Neural cell (in vitro differentiated cells): ENCODE measurements at regions not wholly inside any gene's neighbourhood (a gene's known extent, or its start where the extent isn't known, plus 50 kb on each side); places are given as distances from the start of the nearest gene placed in this dataset.

Source experiments
- H2AFZ ChIP-seq: fragments of 200-600, 300-800 bp; sonication (generic), shearing (Covaris generic); 2 replicates; pipeline ENCODE4 v1.6.0; 2014; ENCODE audit warnings: low read depth, mild to moderate bottlenecking, antibody characterized with exemption, low read length, moderate library complexity
- H3F3A ChIP-seq: fragments of 200-600 bp; shearing (Covaris generic); 2 replicates; pipeline ENCODE4 v1.6.1; 2016; ENCODE audit warnings: mild to moderate bottlenecking, moderate library complexity, mixed read lengths, antibody characterized with exemption, low read length; ENCODE audit not compliant: insufficient read depth, poor library complexity, severe bottlenecking
- H3K27ac ChIP-seq: fragments of 200-600, 300-800 bp; sonication (generic), shearing (Covaris generic); 2 replicates; pipeline ENCODE4 v1.5.1; 2014; ENCODE audit warnings: mild to moderate bottlenecking, low read length, moderate library complexity
- H3K27me3 ChIP-seq: fragments of 300-800, 200-600 bp; sonication (generic), shearing (Covaris generic); 2 replicates; pipeline ENCODE4 v1.6.0; 2014; ENCODE audit warnings: mild to moderate bottlenecking, low read depth, low read length, moderate library complexity; ENCODE audit not compliant: insufficient read depth
- H3K36me3 ChIP-seq: fragments of 300-800, 200-600 bp; sonication (generic), shearing (Covaris generic); 2 replicates; pipeline ENCODE4 v1.5.1; 2014; ENCODE audit warnings: mild to moderate bottlenecking, antibody characterized with exemption, low read length, moderate library complexity; ENCODE audit not compliant: insufficient read depth
- H3K4me2 ChIP-seq: fragments of 300-800, 200-600 bp; sonication (generic), shearing (Covaris generic); 2 replicates; pipeline ENCODE4 v1.6.0; 2014; ENCODE audit warnings: mild to moderate bottlenecking, low read length
- H3K4me3 ChIP-seq: fragments of 300-800, 200-600 bp; sonication (generic), shearing (Covaris generic); 2 replicates; pipeline ENCODE4 v1.5.1; 2014; ENCODE audit warnings: mild to moderate bottlenecking, low read length, moderate library complexity
- H3K79me2 ChIP-seq: fragments of 200-600 bp; shearing (Covaris generic); replicated peaks from 2 replicates; pipeline ENCODE4 v1.6.0; 2014; ENCODE audit warnings: mild to moderate bottlenecking, low read length, moderate library complexity; ENCODE audit not compliant: insufficient read depth
- H3K9ac ChIP-seq: fragments of 300-800, 200-600 bp; sonication (generic), shearing (Covaris generic); 2 replicates; pipeline ENCODE4 v1.6.1; 2016; ENCODE audit warnings: mild to moderate bottlenecking, low read length, mixed read lengths
- H3K9me2 ChIP-seq: fragments of 200-600 bp; shearing (Covaris generic); 2 replicates; pipeline ENCODE4 v1.6.1; 2016; ENCODE audit warnings: mild to moderate bottlenecking, low read length, mixed read lengths; ENCODE audit not compliant: insufficient read depth
- H3K9me3 ChIP-seq: fragments of 200-600, 300-800 bp; sonication (generic), shearing (Covaris generic); 2 replicates; pipeline ENCODE4 v1.6.1; 2016; ENCODE audit warnings: mild to moderate bottlenecking, mixed run types, low read length, moderate library complexity, mixed read lengths
- H4K20me1 ChIP-seq: fragments of 200-600 bp; shearing (Covaris generic); 2 replicates; pipeline ENCODE4 v1.6.1; 2016; ENCODE audit warnings: mild to moderate bottlenecking, mixed run types; ENCODE audit not compliant: insufficient read depth
- CTCF ChIP-seq: fragments of 450-650 bp; IDR thresholded peaks from 2 replicates; pipeline ENCODE4 v1.5.1; 2014; ENCODE audit warnings: antibody characterized with exemption, mild to moderate bottlenecking, moderate library complexity; ENCODE audit not compliant: poor library complexity, severe bottlenecking
- EP300 ChIP-seq: fragments of 450-650 bp; conservative IDR thresholded peaks from 2 replicates; pipeline ENCODE4 v1.6.1; 2014; ENCODE audit warnings: antibody characterized with exemption, mild to moderate bottlenecking, moderate library complexity; ENCODE audit not compliant: poor library complexity, severe bottlenecking
- EZH2 ChIP-seq: fragments of 200-600, 300-800 bp; shearing (Covaris generic), sonication (generic); IDR thresholded peaks from 2 replicates; pipeline ENCODE4 v1.6.1; 2014; ENCODE audit warnings: antibody characterized with exemption, low read length, borderline replicate concordance, mild to moderate bottlenecking; ENCODE audit not compliant: insufficient read depth, poor library complexity, severe bottlenecking
- MXI1 ChIP-seq: fragments of 450-650 bp; conservative IDR thresholded peaks from 2 replicates; pipeline ENCODE4 v1.6.1; 2014; ENCODE audit warnings: antibody characterized with exemption, mild to moderate bottlenecking; ENCODE audit not compliant: poor library complexity, severe bottlenecking
- POLR2AphosphoS5 ChIP-seq: IDR thresholded peaks from 2 replicates; pipeline ENCODE4 v1.6.1; 2012
- RAD21 ChIP-seq: fragments of 450-650 bp; conservative IDR thresholded peaks from 2 replicates; pipeline ENCODE4 v1.6.1; 2014; ENCODE audit warnings: antibody characterized with exemption, mild to moderate bottlenecking, moderate library complexity
- REST ChIP-seq: IDR thresholded peaks from 2 replicates; pipeline ENCODE4 v1.6.1; 2012; ENCODE audit warnings: borderline replicate concordance
- SMC3 ChIP-seq: fragments of 450-650 bp; conservative IDR thresholded peaks from 2 replicates; pipeline ENCODE4 v1.6.1; 2014; ENCODE audit warnings: antibody characterized with exemption, mild to moderate bottlenecking, moderate library complexity; ENCODE audit not compliant: poor library complexity
- TAF1 ChIP-seq: IDR thresholded peaks from 2 replicates; pipeline ENCODE4 v1.6.1; 2012; ENCODE audit warnings: low read depth

- Histone ChIP-seq H3K4me3 (no peak overlapping the region), H4K20me1 (no peaks in the 10 kb centered on the region), H3K4me2 (no peak overlapping the region), H2AFZ (no peak overlapping the region), H3F3A (no peaks in the 10 kb centered on the region), H3K27me3 (no peaks in the 10 kb centered on the region), H3K9ac (no peak overlapping the region), H3K27ac (no peak overlapping the region), H3K9me2 (no peaks in the 10 kb centered on the region), H3K9me3 (no peaks in the 10 kb centered on the region), H3K36me3 (no peaks in the 10 kb centered on the region), H3K79me2 (no peaks in the 10 kb centered on the region)
- TF ChIP-seq TAF1 (no peak), EZH2 (no peak), SMC3 (no peak), CTCF (no peak), POLR2AphosphoS5 (no peak), RAD21 (no peak), REST (no peak), MXI1 (no peak), EP300 (no peak)
Observed at GRCh38 chr10:8596929-8597472, 542.5 kb downstream of the GATA3 start.

- H3K4me2 ChIP-seq = no peak overlapping the region
- TF ChIP-seq EP300 = no peak
- TF ChIP-seq SMC3 = no peak
- TF ChIP-seq TAF1 = no peak
- no peak for TF ChIP-seq EZH2
- TF ChIP-seq CTCF = no peak
- TF ChIP-seq RAD21 = no peak
- TF ChIP-seq REST = no peak
- TF ChIP-seq POLR2AphosphoS5 = no peak
- TF ChIP-seq MXI1 = no peak
- no peaks in the 10 kb centered on the region for H3K79me2 ChIP-seq
- no peaks in the 10 kb centered on the region for H3K36me3 ChIP-seq
- no peak overlapping the region for H3K27ac ChIP-seq
- H3K9me2 ChIP-seq = no peaks in the 10 kb centered on the region
- H2AFZ ChIP-seq = no peak overlapping the region
- H4K20me1 ChIP-seq = no peaks in the 10 kb centered on the region
- no peaks in the 10 kb centered on the region for H3K27me3 ChIP-seq
- H3K9ac ChIP-seq = no peak overlapping the region
- no peaks in the 10 kb centered on the region for H3F3A ChIP-seq
- H3K9me3 ChIP-seq = no peaks in the 10 kb centered on the region
- H3K4me3 ChIP-seq = no peak overlapping the region
Observed at GRCh38 chr10:8600192-8600591, 545.7 kb downstream of the GATA3 start.
